ENCODE measurements at regions not wholly inside any gene's neighbourhood (a gene's known extent, or its start where the extent isn't known, plus 50 kb on each side); places are given as distances from the start of the nearest gene placed in this dataset.

DNA sequence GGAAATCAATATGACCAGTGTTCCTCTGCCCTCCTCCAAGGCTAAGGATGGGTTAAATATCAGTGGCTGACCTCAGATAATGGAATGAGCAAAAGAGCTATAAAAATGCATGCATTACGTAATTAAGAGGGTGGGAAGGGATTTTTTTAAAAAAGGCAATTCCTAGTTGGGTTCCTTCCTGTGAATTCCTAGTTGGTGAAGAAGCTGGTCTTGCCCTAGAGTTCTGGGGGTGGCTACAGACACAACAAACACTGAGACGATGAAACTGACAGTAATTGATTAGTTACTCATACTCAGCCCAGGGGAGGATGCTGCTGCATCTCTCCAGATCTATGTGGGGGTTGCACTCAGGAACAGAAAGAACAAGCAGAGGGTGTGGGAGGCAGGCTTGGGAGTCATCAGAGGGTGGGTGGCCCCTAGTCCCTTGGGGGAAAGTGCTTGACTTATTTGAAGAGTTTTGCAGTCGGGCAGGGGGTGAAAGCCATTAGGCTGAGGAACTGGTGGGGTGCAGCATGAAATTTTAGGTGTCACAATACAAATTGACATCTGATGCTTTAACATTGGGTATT is 662.0 kb upstream of the FRG1 start:
- Histone ChIP-seq H3K27ac (ENCODE audit: low read depth, low read length) (no peak overlapping the region), H3K36me3 (ENCODE audit: control insufficient read depth, insufficient read depth, low read length) (no peaks in the 10 kb centered on the region), H3K4me1 (ENCODE audit: control insufficient read depth, insufficient read depth, low read length) (no peaks in the 10 kb centered on the region), H3K9me3 (ENCODE audit: control insufficient read depth, low read length) (peaks cover 4% of the 10 kb centered on the region), H3K27me3 (ENCODE audit: control insufficient read depth, insufficient read depth, low read length, poor library complexity, severe bottlenecking) (no peaks in the 10 kb centered on the region), H3K9ac (ENCODE audit: extremely low read depth, low read length, poor library complexity, severe bottlenecking) (no peak overlapping the region), H3K4me3 (ENCODE audit: low read length) (no peak overlapping the region)
- Mint-ChIP-seq H3K36me3 (ENCODE audit: low read depth) (no peaks in the 10 kb centered on the region), H3K4me3 (no peak overlapping the region), H3K27me3 (ENCODE audit: insufficient read depth) (no peaks in the 10 kb centered on the region), H3K9me3 (peaks cover 33% of the 10 kb centered on the region), H3K4me1 (no peaks in the 10 kb centered on the region), H3K27ac (no peak overlapping the region)
- DNase-seq: no peak
- TF ChIP-seq, protein P1, sequence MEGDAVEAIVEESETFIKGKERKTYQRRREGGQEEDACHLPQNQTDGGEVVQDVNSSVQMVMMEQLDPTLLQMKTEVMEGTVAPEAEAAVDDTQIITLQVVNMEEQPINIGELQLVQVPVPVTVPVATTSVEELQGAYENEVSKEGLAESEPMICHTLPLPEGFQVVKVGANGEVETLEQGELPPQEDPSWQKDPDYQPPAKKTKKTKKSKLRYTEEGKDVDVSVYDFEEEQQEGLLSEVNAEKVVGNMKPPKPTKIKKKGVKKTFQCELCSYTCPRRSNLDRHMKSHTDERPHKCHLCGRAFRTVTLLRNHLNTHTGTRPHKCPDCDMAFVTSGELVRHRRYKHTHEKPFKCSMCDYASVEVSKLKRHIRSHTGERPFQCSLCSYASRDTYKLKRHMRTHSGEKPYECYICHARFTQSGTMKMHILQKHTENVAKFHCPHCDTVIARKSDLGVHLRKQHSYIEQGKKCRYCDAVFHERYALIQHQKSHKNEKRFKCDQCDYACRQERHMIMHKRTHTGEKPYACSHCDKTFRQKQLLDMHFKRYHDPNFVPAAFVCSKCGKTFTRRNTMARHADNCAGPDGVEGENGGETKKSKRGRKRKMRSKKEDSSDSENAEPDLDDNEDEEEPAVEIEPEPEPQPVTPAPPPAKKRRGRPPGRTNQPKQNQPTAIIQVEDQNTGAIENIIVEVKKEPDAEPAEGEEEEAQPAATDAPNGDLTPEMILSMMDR (conservative IDR thresholded peaks at IDR 0.05): no peak
- 82% methylated on average over 3 of the region's 3 CpGs; no CpG with 5 or more reads in 1 of the 2 experiments for WGBS, 2 experiments (ENCODE audit: insufficient coverage in 1 of 2, insufficient read length in 1 of 2)

DNA sequence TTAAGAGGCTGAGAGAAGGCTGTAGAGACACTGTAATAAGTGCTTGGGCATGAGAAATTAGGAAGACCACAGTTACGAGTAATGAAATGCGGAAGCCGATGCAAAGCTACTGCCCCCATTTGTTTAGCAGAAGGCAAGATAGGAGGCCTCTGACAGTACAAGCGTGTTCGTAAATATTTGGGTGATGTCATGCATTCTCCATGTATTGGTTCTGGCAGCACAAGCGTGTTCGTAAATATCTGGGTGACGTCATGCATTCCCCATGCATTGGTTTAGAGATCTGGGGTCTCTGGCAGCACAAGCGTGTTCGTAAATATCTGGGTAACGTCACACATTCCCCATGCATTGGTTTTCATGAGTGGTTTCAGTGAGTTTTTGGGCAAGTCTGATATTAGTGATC is 661.5 kb upstream of the FRG1 start:
- no peak overlapping the region for H3K9ac ChIP-seq (ENCODE audit: extremely low read depth, low read length, poor library complexity, severe bottlenecking)
- peaks cover 4% of the 10 kb centered on the region for H3K9me3 ChIP-seq (ENCODE audit: control insufficient read depth, low read length)
- no peaks in the 10 kb centered on the region for H3K36me3 Mint-ChIP-seq (ENCODE audit: low read depth)
- H3K9me3 Mint-ChIP-seq: peaks cover 38% of the 10 kb centered on the region
- H3K27ac Mint-ChIP-seq: no peak overlapping the region
- H3K27ac ChIP-seq (ENCODE audit: low read depth, low read length): no peak overlapping the region
- H3K4me1 ChIP-seq (ENCODE audit: control insufficient read depth, insufficient read depth, low read length): no peaks in the 10 kb centered on the region
- 91 to 94% methylated on average over 6 to 11 of the region's 11 CpGs for WGBS, 2 experiments (ENCODE audit: insufficient coverage in 1 of 2, insufficient read length in 1 of 2)
- no peaks in the 10 kb centered on the region for H3K27me3 ChIP-seq (ENCODE audit: control insufficient read depth, insufficient read depth, low read length, poor library complexity, severe bottlenecking)
- H3K4me3 ChIP-seq (ENCODE audit: low read length): no peak overlapping the region
- no peak overlapping the region for H3K4me3 Mint-ChIP-seq
- TF ChIP-seq, protein P1 (conservative IDR thresholded peaks at IDR 0.05): no peak
- H3K4me1 Mint-ChIP-seq: no peaks in the 10 kb centered on the region
- no peaks in the 10 kb centered on the region for H3K36me3 ChIP-seq (ENCODE audit: control insufficient read depth, insufficient read depth, low read length)
- H3K27me3 Mint-ChIP-seq (ENCODE audit: insufficient read depth): no peaks in the 10 kb centered on the region
- no peak for DNase-seq

DNA sequence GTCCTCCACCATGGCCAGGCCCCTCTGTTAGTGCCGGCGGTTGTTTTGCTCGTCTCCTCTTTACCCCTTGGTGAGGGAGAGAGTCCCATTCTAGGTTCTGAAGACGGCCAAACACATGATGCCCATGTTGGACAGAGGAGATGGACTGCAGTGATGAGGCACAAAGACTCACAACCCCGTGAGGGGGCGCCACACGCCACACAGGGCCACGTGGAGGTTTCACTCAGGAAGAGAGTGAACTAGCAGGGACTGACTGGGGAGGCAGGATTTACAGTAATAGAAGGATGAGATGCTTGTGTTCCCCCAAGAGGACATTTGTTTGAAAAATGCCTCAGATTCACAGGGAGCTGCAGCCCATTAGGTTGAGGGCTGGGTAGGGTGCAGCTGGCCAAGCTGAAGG is 655.3 kb upstream of the FRG1 start:
- H3K27me3 Mint-ChIP-seq (ENCODE audit: insufficient read depth): no peaks in the 10 kb centered on the region
- H3K9me3 Mint-ChIP-seq: peaks cover 62% of the 10 kb centered on the region
- TF ChIP-seq, protein P1 (conservative IDR thresholded peaks at IDR 0.05): peak; percentile 38
- H3K36me3 ChIP-seq (ENCODE audit: control insufficient read depth, insufficient read depth, low read length): no peaks in the 10 kb centered on the region
- no peaks in the 10 kb centered on the region for H3K27me3 ChIP-seq (ENCODE audit: control insufficient read depth, insufficient read depth, low read length, poor library complexity, severe bottlenecking)
- H3K9me3 ChIP-seq (ENCODE audit: control insufficient read depth, low read length): no peaks in the 10 kb centered on the region
- no peaks in the 10 kb centered on the region for H3K4me1 ChIP-seq (ENCODE audit: control insufficient read depth, insufficient read depth, low read length)
- H3K4me1 Mint-ChIP-seq: no peaks in the 10 kb centered on the region
- WGBS, 2 experiments (ENCODE audit: insufficient coverage in 1 of 2, insufficient read length in 1 of 2): 83 to 90% methylated on average over 7 to 8 of the region's 8 CpGs
- peak; percentile 74 for DNase-seq
- H3K27ac Mint-ChIP-seq: no peak overlapping the region
- no peak overlapping the region for H3K4me3 ChIP-seq (ENCODE audit: low read length)
- H3K9ac ChIP-seq (ENCODE audit: extremely low read depth, low read length, poor library complexity, severe bottlenecking): no peak overlapping the region
- no peak overlapping the region for H3K4me3 Mint-ChIP-seq
- no peaks in the 10 kb centered on the region for H3K36me3 Mint-ChIP-seq (ENCODE audit: low read depth)
- no peak overlapping the region for H3K27ac ChIP-seq (ENCODE audit: low read depth, low read length)

Data from endodermal cell (in vitro differentiated cells).